HEK293T (cell line): ENCODE measurements at regions not wholly inside any gene's neighbourhood (a gene's known extent, or its start where the extent isn't known, plus 50 kb on each side); places are given as distances from the start of the nearest gene placed in this dataset.

ENCODE experiments used
- ARNT ChIP-seq: fragments of 450-650 bp; IDR thresholded peaks from 2 replicates; pipeline ENCODE4 v1.6.1; 2017; ENCODE audit warnings: mild to moderate bottlenecking
- FOXM1 ChIP-seq: fragments of 450-650 bp; IDR thresholded peaks from 2 replicates; pipeline ENCODE4 v1.6.1; 2017; ENCODE audit warnings: mild to moderate bottlenecking, borderline replicate concordance
- SP1 ChIP-seq: fragments of 450-650 bp; IDR thresholded peaks from 2 replicates; pipeline ENCODE4 v1.6.1; 2017
- TARDBP ChIP-seq: fragments of 450-650 bp; IDR thresholded peaks from 2 replicates; pipeline ENCODE4 v1.6.1; 2016
- ZNF384 ChIP-seq: fragments of 450-650 bp; IDR thresholded peaks from 2 replicates; pipeline ENCODE4 v1.6.1; 2016

GRCh38 chr1:79595931-79596330 lies 589.4 kb upstream of the ADGRL4 start:
- TF ChIP-seq TARDBP (no peak), FOXM1 (no peak), ARNT (no peak), ZNF384 (no peak), SP1 (no peak)
